GM10266 (cell line): ENCODE measurements at regions not wholly inside any gene's neighbourhood (a gene's known extent, or its start where the extent isn't known, plus 50 kb on each side); places are given as distances from the start of the nearest gene placed in this dataset.

Experiments
- DNase-seq: peaks from one replicate; pipeline ENCODE4 v3.0.0; 2012; ENCODE audit errors: extremely low spot score
- TF ChIP-seq, protein P1 (sequence below): IDR thresholded peaks from 2 replicates; pipeline ENCODE4 v1.5.1; 2012; ENCODE audit warnings: mild to moderate bottlenecking, low read depth; ENCODE audit not compliant: control insufficient read depth, insufficient read depth; ENCODE audit errors: missing control alignments

- DNase-seq: no peak
- TF ChIP-seq, protein P1, sequence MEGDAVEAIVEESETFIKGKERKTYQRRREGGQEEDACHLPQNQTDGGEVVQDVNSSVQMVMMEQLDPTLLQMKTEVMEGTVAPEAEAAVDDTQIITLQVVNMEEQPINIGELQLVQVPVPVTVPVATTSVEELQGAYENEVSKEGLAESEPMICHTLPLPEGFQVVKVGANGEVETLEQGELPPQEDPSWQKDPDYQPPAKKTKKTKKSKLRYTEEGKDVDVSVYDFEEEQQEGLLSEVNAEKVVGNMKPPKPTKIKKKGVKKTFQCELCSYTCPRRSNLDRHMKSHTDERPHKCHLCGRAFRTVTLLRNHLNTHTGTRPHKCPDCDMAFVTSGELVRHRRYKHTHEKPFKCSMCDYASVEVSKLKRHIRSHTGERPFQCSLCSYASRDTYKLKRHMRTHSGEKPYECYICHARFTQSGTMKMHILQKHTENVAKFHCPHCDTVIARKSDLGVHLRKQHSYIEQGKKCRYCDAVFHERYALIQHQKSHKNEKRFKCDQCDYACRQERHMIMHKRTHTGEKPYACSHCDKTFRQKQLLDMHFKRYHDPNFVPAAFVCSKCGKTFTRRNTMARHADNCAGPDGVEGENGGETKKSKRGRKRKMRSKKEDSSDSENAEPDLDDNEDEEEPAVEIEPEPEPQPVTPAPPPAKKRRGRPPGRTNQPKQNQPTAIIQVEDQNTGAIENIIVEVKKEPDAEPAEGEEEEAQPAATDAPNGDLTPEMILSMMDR: no peak
Measured at GRCh38 chr11:80517701-80518100, 1076.9 kb upstream of the TENM4 start.

DNA sequence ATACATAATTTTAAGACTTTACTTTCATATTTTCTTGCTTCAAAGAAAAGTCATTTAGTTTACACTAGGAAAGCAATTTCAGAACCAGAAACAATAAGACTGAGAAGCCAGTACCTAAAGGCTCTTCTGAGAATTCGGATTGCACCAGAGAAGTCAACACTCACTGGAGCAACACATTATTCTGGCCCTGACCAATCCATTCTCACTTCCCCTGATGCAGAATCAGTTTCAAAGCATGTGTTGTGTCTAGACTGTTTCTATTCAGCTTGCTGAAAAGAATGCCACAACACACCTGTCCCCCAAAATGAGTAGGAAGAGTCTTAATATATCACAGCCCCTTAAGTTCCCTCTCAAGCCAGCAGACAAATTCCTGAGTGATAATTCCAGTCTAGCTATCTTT is 1074.3 kb upstream of the TENM4 start:
- no peak for DNase-seq
- TF ChIP-seq, protein P1: no peak

GRCh38 chr11:80512491-80512890 is 1071.7 kb upstream of the TENM4 start:
- no peak for DNase-seq
- TF ChIP-seq, protein P1: no peak

DNA sequence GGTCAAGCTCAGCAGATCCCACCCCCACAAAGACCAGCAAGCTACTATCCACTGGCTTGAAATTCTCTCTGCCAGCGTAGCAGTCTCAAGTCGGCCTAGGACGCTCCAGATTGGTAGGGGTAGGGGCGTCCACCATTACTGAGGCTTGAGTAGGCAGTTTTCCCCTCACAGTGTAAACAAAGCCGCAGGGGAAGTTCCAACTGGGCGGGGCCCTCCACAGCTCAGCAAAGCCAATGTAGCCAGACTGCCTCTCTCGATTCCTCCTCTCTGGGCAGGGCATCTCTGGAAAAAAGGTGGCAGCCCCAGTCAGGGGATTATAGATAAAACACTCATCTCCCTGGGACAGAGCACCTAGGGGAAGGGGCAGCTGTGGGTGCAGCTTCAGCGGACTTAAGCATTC is 1064.9 kb upstream of the TENM4 start:
- TF ChIP-seq, protein P1: no peak
- no peak for DNase-seq

- TF ChIP-seq, protein P1: no peak
- DNase-seq: no peak
Measured at GRCh38 chr11:80503990-80504389, 1063.2 kb upstream of the TENM4 start.

DNA sequence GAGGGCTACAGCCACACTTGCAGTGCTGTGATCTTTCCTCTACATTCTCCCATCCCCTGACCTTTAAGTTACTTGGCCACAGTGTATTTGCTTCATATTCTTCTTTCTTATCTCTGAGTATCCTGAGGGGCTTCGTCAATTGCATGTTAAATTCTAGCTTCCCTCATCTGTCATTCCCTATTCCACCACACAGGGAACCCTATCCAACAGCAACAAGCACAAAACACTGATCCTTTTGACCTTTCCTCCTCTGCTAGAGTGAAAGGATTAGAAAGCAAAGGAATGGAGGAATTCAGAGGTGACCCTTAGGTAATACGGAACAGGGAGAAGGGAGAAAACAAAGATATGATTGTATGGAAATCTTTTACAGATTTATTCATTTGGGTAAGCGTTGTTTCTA is 1061.7 kb upstream of the TENM4 start:
- DNase-seq: no peak
- TF ChIP-seq, protein P1: no peak

GRCh38 chr11:80495116-80495515 is 1054.3 kb upstream of the TENM4 start:
- no peak for DNase-seq
- TF ChIP-seq, protein P1: no peak
